Upper lobe of left lung (tissue), 6 donors: ENCODE measurements at regions not wholly inside any gene's neighbourhood (a gene's known extent, or its start where the extent isn't known, plus 50 kb on each side); places are given as distances from the start of the nearest gene placed in this dataset.
"Not testable (repeated sequence)": the region's sequence is repeated elsewhere in the genome, so short reads cannot be mapped to it uniquely, and the experiment has no call there.

Experiments used
- ATAC-seq, 2 donors: fragments of 200-7000 bp; cut with Tn5 transposase; one replicate each; pipeline ENCODE4 v1.9.1; 2022; ENCODE audit warnings: mild to moderate bottlenecking in 2 of 2, moderate library complexity in 2 of 2; ENCODE audit not compliant: low FRiP score in 2 of 2
- DNase-seq, 2 donors: peaks; one replicate each; pipeline ENCODE4 v3.0.0-alpha.2; 2019 to 2020
- H3K27ac ChIP-seq, 4 donors: fragments of 200-600 bp; sonication (generic); one replicate each; pipeline ENCODE4 v1.5.1; 2016 to 2019
- H3K27me3 ChIP-seq, 4 donors: fragments of 200-600 bp; sonication (generic); one replicate each; pipeline ENCODE4 v1.5.1; 2017 to 2019
- H3K36me3 ChIP-seq, 4 donors: fragments of 200-600 bp; sonication (generic); one replicate each; pipeline ENCODE4 v1.5.1; 2016 to 2019
- H3K4me1 ChIP-seq, 4 donors: fragments of 200-600 bp; sonication (generic); one replicate each; pipeline ENCODE4 v1.5.1; 2018 to 2019
- H3K4me3 ChIP-seq, 4 donors: fragments of 200-600 bp; sonication (generic); one replicate each; pipeline ENCODE4 v1.5.1; 2017 to 2019; ENCODE audit warnings: mild to moderate bottlenecking in 2 of 4, moderate library complexity in 1 of 4
- H3K9me3 ChIP-seq, 4 donors: fragments of 200-600 bp; sonication (generic); one replicate each; pipeline ENCODE4 v1.5.1; 2018 to 2019
- EP300 ChIP-seq, 4 donors: sonication (generic); formaldehyde crosslinking; IDR thresholded peaks; one replicate each; pipeline ENCODE4 v1.5.1; 2017; ENCODE audit warnings: antibody characterized with exemption in 4 of 4, control low read depth in 2 of 4
- POLR2A ChIP-seq, 4 donors: fragments of 450-650 bp; IDR thresholded peaks; one replicate each; pipeline ENCODE4 v1.5.1; 2016 to 2017; ENCODE audit warnings: antibody characterized with exemption in 4 of 4, mild to moderate bottlenecking in 2 of 4
- POLR2AphosphoS5 ChIP-seq, 2 donors: sonication (generic); formaldehyde crosslinking; IDR thresholded peaks; one replicate each; pipeline ENCODE4 v1.5.1; 2017; ENCODE audit warnings: antibody characterized with exemption in 2 of 2
- WGBS, 2 donors: methylation state at CpG; one replicate each; pipeline ENCODE4 v1.1.5; 2017 to 2018; 5-methylcytosine and 5-hydroxymethylcytosine counted together
- TF ChIP-seq, protein P1 (sequence below), 6 experiments: fragments of 450-650 bp in 4 of 6; fragments of 200-600 bp in 2 of 6; sonication (generic) in 2 of 6; IDR thresholded peaks; one replicate each; pipeline ENCODE4 v1.5.1; 2016 to 2019; ENCODE audit warnings: antibody characterized with exemption in 6 of 6
- donor health status: DM: no; HTN: no; CAD: no; lungs with moderate emphysema.
- donor health status: DM: no; HTN: yes; CAD: no; lungs with severe emphysema.

DNA sequence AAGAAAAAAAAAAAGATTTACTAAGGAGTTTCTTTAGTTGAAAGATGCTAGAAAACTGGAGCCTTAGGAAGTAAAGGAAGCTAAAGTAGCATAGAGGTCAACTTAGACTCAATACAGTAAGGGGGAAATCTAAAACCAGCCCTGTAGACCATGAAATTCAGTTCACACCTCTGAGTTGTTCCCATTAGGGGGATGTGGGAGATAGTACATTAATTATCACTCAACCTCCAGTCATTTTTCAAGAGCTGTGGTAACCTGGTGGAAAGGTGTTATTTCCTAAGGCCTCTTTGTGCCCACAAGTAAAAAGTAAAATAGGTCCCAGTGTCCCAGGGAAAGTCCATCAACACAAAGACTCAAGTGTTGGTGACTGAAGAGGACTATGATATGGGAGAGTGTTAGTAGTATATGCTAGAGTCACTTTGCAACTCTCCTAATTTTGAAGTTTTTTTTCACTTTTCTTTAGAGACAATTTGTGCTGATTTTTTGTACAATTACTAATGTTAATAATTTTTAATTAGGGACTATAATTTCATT, 1274.4 kb upstream of the EPHA6 start:
- Histone ChIP-seq H3K4me1 (no peaks in the 10 kb centered on the region), H3K27me3 (no peaks in the 10 kb centered on the region), H3K36me3 (no peaks in the 10 kb centered on the region), H3K9me3 (no peaks in the 10 kb centered on the region), H3K27ac (no peak overlapping the region), H3K4me3 (no peak overlapping the region)
- ATAC-seq, result no peak
- DNase-seq, result no peak
- TF ChIP-seq, protein P1, sequence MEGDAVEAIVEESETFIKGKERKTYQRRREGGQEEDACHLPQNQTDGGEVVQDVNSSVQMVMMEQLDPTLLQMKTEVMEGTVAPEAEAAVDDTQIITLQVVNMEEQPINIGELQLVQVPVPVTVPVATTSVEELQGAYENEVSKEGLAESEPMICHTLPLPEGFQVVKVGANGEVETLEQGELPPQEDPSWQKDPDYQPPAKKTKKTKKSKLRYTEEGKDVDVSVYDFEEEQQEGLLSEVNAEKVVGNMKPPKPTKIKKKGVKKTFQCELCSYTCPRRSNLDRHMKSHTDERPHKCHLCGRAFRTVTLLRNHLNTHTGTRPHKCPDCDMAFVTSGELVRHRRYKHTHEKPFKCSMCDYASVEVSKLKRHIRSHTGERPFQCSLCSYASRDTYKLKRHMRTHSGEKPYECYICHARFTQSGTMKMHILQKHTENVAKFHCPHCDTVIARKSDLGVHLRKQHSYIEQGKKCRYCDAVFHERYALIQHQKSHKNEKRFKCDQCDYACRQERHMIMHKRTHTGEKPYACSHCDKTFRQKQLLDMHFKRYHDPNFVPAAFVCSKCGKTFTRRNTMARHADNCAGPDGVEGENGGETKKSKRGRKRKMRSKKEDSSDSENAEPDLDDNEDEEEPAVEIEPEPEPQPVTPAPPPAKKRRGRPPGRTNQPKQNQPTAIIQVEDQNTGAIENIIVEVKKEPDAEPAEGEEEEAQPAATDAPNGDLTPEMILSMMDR (IDR thresholded peaks at IDR 0.05), result no peak
- TF ChIP-seq EP300 (IDR thresholded peaks at IDR 0.05), result no peak
- no peak for TF ChIP-seq POLR2A (IDR thresholded peaks at IDR 0.05)
- no peak for TF ChIP-seq POLR2AphosphoS5 (IDR thresholded peaks at IDR 0.05)

DNA sequence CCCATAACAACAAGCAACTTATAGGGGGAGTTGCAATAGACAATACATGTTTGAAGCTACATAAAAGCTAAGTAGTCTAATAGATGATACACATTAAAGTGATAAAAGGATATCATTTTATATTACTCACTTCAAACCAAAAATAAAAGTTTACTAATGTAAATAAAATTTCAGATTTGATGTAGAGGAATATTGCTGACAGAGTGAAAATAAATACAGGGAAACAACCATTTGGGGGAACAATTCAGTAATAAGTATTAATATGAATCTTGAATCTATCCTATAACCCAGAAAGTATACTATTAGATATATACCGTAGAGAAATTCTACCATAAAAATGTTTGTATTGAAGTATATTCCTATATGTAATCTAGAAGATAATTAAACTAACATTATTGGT, 1248.9 kb upstream of the EPHA6 start:
- ATAC-seq, result no peak
- Histone ChIP-seq H3K36me3 (no peaks in the 10 kb centered on the region), H3K27me3 (no peaks in the 10 kb centered on the region), H3K9me3 (peaks cover 0 to 8% (median 0%) of the 10 kb centered on the region in 4 donors), H3K27ac (no peak overlapping the region), H3K4me3 (no peak overlapping the region), H3K4me1 (no peaks in the 10 kb centered on the region)
- TF ChIP-seq, protein P1 (IDR thresholded peaks at IDR 0.05), result no peak
- TF ChIP-seq EP300 (IDR thresholded peaks at IDR 0.05) (no peak), POLR2AphosphoS5 (IDR thresholded peaks at IDR 0.05) (no peak), POLR2A (IDR thresholded peaks at IDR 0.05) (no peak)
- no peak for DNase-seq
- 88 to 94% methylated on average over 1 of the region's 1 CpG for WGBS, 2 donors

DNA sequence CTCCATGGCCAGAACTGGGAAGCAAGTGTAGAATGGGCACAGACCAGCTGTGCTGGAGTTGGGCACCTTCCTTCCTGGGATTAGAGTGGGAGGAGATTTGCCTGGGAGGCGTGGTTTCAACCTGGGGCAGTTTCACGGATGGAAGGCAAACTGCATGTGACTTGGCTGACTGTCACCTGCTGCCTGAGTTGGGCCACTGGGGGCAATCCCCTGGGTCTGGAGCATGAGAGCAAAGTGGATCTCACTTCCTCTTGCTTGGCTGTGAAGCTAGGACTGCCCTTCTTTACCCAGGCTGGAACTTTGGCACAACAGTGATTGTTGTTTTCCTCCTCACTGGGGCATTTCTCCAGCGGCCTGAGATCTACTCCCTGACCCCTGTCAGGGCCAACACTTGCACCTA, 1247.0 kb upstream of the EPHA6 start:
- no peaks in the 10 kb centered on the region for H3K27me3 ChIP-seq
- H3K27ac ChIP-seq, result no peak overlapping the region
- H3K9me3 ChIP-seq, result peaks cover 0 to 8% (median 0%) of the 10 kb centered on the region in 4 donors
- 47 to 89% methylated on average over 3 of the region's 3 CpGs for WGBS, 2 donors
- TF ChIP-seq, protein P1 (IDR thresholded peaks at IDR 0.05), result no peak
- TF ChIP-seq POLR2A (IDR thresholded peaks at IDR 0.05) (no peak), POLR2AphosphoS5 (IDR thresholded peaks at IDR 0.05) (no peak), EP300 (IDR thresholded peaks at IDR 0.05) (no peak)
- H3K4me1 ChIP-seq, result no peaks in the 10 kb centered on the region
- no peaks in the 10 kb centered on the region for H3K36me3 ChIP-seq
- H3K4me3 ChIP-seq, result no peak overlapping the region
- DNase-seq (no peak), ATAC-seq (no peak)

DNA sequence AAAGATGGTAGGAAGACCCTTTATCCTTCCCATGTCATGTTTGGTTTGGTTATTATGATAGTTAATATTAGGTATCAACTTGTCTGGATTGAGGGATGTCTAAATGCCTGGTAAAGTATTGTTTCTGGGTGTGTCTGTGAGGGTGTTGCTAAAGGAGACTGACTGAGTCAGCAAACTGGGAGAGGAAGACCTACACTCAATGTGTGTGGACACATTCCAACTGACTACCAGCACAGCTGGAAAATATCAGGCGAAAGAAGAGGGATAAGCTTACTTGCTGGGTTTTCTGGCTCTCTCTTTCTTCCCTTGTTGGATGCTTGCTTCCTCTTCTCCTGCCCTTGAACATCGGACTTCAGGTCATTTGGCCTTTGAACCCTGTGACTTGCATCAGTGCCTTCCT, 1227.6 kb upstream of the EPHA6 start:
- no peaks in the 10 kb centered on the region for H3K27me3 ChIP-seq
- no peaks in the 10 kb centered on the region for H3K4me1 ChIP-seq
- WGBS, 2 donors, result 82 to 83% methylated on average over 2 of the region's 2 CpGs
- H3K27ac ChIP-seq, result no peak overlapping the region
- TF ChIP-seq, protein P1 (IDR thresholded peaks at IDR 0.05), result no peak
- TF ChIP-seq POLR2AphosphoS5 (IDR thresholded peaks at IDR 0.05) (no peak), POLR2A (IDR thresholded peaks at IDR 0.05) (no peak), EP300 (IDR thresholded peaks at IDR 0.05) (no peak)
- no peaks in the 10 kb centered on the region for H3K9me3 ChIP-seq
- H3K4me3 ChIP-seq, result no peak overlapping the region
- DNase-seq (no peak), ATAC-seq (no peak)
- no peaks in the 10 kb centered on the region for H3K36me3 ChIP-seq

DNA sequence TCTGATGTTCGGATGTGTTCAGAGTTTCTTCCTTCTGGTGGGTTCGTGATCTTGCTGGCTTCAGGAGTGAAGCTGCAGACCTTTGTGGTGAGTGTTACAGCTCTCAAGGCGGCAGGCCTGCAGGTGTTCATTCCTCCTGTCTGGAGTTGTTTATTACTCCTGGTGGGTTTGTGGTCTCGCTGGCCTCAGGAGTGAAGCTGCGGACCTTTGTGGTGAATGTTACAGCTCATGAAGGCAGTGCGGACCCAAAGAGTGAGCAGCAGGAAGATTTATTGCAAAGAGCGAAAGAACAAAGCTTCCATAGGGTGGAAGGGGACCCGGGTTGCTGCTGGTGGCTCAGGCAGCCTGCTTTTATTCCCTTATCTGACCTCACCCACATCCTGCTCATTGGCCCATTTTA, 1226.8 kb upstream of the EPHA6 start:
- DNase-seq, H3K9me3 ChIP-seq, H3K4me3 ChIP-seq, H3K27me3 ChIP-seq, H3K36me3 ChIP-seq, ATAC-seq, H3K27ac ChIP-seq, H3K4me1 ChIP-seq: not testable (repeated sequence)
- 64 to 70% methylated on average over 8 of the region's 8 CpGs for WGBS, 2 donors
